Caco-2 (cell line): ENCODE measurements at regions not wholly inside any gene's neighbourhood (a gene's known extent, or its start where the extent isn't known, plus 50 kb on each side); places are given as distances from the start of the nearest gene placed in this dataset.

Source experiments
- BruUV-seq: library from RNA; stranded (reverse); fragments of 400-500 nt; replicated peaks from 2 replicates; lab custom pipeline; 2021; lab: Mats Ljungman, UMichigan
- CTCF ChIA-PET: fragments of 300-600 bp; sonication (Branson Sonifier 250); formaldehyde crosslinking; loops from one replicate; lab custom pipeline; 2022; ENCODE audit warnings: antibody characterized with exemption; lab: Charles Lee
- POLR2A ChIA-PET: fragments of 300-600 bp; sonication (Branson Sonifier 250); formaldehyde crosslinking; loops from one replicate; lab custom pipeline; 2022; ENCODE audit warnings: antibody characterized with exemption; lab: Charles Lee
- DNase-seq, 2 experiments: peaks; one replicate each; pipeline versions ENCODE4 v3.0.0 to v3.0.0-alpha.2; 2020 to 2022
- H3K27me3 ChIP-seq: replicated peaks from 2 replicates; pipeline ENCODE4 v1.6.0; 2011; ENCODE audit warnings: low read length; ENCODE audit not compliant: control insufficient read depth, insufficient read depth
- H3K36me3 ChIP-seq: 2 replicates; pipeline ENCODE4 v1.5.1; 2011; ENCODE audit warnings: low read length; ENCODE audit not compliant: control insufficient read depth, insufficient read depth
- H3K4me1 ChIP-seq: fragments of 250-450 bp; sonication (Bioruptor Pico); 2 replicates; pipeline ENCODE4 v1.5.1; 2020; ENCODE audit warnings: mild to moderate bottlenecking
- H3K4me3 ChIP-seq: 2 replicates; pipeline ENCODE4 v1.5.1; 2011; ENCODE audit warnings: low read depth, mild to moderate bottlenecking, control low read depth, low read length
- H3K9me3 ChIP-seq: fragments of 250-450 bp; sonication (Bioruptor Pico); 2 replicates; pipeline ENCODE4 v1.5.1; 2020; ENCODE audit warnings: mild to moderate bottlenecking, moderate library complexity
- H3K27ac Mint-ChIP-seq: one replicate; pipeline ENCODE4 v1.8.0; 2022; ENCODE audit warnings: mixed read lengths; ENCODE audit not compliant: unreplicated experiment
- H3K27me3 Mint-ChIP-seq: one replicate; pipeline ENCODE4 v1.8.0; 2022; ENCODE audit warnings: mixed read lengths; ENCODE audit not compliant: insufficient read depth, unreplicated experiment
- H3K36me3 Mint-ChIP-seq: one replicate; pipeline ENCODE4 v1.8.0; 2022; ENCODE audit warnings: mild to moderate bottlenecking, mixed read lengths; ENCODE audit not compliant: insufficient read depth, unreplicated experiment
- H3K4me1 Mint-ChIP-seq: one replicate; pipeline ENCODE4 v1.8.0; 2022; ENCODE audit warnings: low read depth, mixed read lengths; ENCODE audit not compliant: unreplicated experiment
- H3K4me3 Mint-ChIP-seq: one replicate; pipeline ENCODE4 v1.8.0; 2022; ENCODE audit warnings: mild to moderate bottlenecking, moderate library complexity, mixed read lengths; ENCODE audit not compliant: unreplicated experiment
- H3K9me3 Mint-ChIP-seq: one replicate; pipeline ENCODE4 v1.8.0; 2022; ENCODE audit warnings: mixed read lengths; ENCODE audit not compliant: unreplicated experiment
- CTCF ChIP-seq, 2 experiments: fragments of 200-600 bp in 1 of 2; IDR thresholded peaks; 1 replicate in 1 of 2; 2 replicates in 1 of 2; pipeline versions ENCODE4 v1.5.1 to v1.8.0; 2011 to 2022; ENCODE audit warnings: antibody characterized with exemption in 1 of 2, control low read depth in 1 of 2, inconsistent platforms in 1 of 2, low read depth in 1 of 2, low read length in 1 of 2, mild to moderate bottlenecking in 1 of 2, moderate library complexity in 1 of 2; ENCODE audit not compliant: insufficient read depth in 1 of 2, severe bottlenecking in 1 of 2, unreplicated experiment in 1 of 2
- intact Hi-C: fragments of 100-400 bp; cut with micrococcal nuclease; formaldehyde crosslinking; loops from one replicate; pipeline ENCODE4 v1.10.0; 2022; ENCODE audit not compliant: unreplicated experiment

GRCh38 chr2:171254666-171255065, 94.0 kb upstream of the TLK1 start:
- no TSS peak for BruUV-seq
- H3K9me3 Mint-ChIP-seq: no peaks in the 10 kb centered on the region
- Histone ChIP-seq H3K36me3 (no peaks in the 10 kb centered on the region), H3K27me3 (no peaks in the 10 kb centered on the region), H3K4me3 (no peak overlapping the region), H3K9me3 (peaks cover 6% of the 10 kb centered on the region; the same call in 1 of the 2 replicates), H3K4me1 (peaks cover 5% of the 10 kb centered on the region; the same call in 1 of the 2 replicates)
- no peak for TF ChIP-seq CTCF (IDR thresholded peaks at IDR 0.05; ENCODE audit: insufficient read depth in 1 of 2, low read depth in 1 of 2, low read length in 1 of 2, severe bottlenecking in 1 of 2, unreplicated experiment in 1 of 2)
- H3K27me3 Mint-ChIP-seq: no peaks in the 10 kb centered on the region
- H3K4me3 Mint-ChIP-seq: no peak overlapping the region
- no peak overlapping the region for H3K27ac Mint-ChIP-seq
- H3K36me3 Mint-ChIP-seq: no peaks in the 10 kb centered on the region
- DNase-seq: no peak
- no peaks in the 10 kb centered on the region for H3K4me1 Mint-ChIP-seq
- POLR2A ChIA-PET: no interaction called here
- CTCF ChIA-PET: no interaction called here
- intact Hi-C loops: no loop called here

- H3K4me3 ChIP-seq: no peak overlapping the region
- no TSS peak for BruUV-seq
- intact Hi-C loops: no loop called here
- no peak for TF ChIP-seq CTCF (IDR thresholded peaks at IDR 0.05; ENCODE audit: insufficient read depth in 1 of 2, low read depth in 1 of 2, low read length in 1 of 2, severe bottlenecking in 1 of 2, unreplicated experiment in 1 of 2)
- Mint-ChIP-seq H3K4me1 (no peaks in the 10 kb centered on the region), H3K4me3 (no peak overlapping the region), H3K9me3 (no peaks in the 10 kb centered on the region), H3K27me3 (no peaks in the 10 kb centered on the region), H3K36me3 (no peaks in the 10 kb centered on the region), H3K27ac (no peak overlapping the region)
- ChIA-PET CTCF (no interaction called here), POLR2A (no interaction called here)
- DNase-seq: no peak
- peaks cover 6% of the 10 kb centered on the region; the same call in 1 of the 2 replicates for H3K9me3 ChIP-seq
- no peaks in the 10 kb centered on the region for H3K36me3 ChIP-seq
- peaks cover 5% of the 10 kb centered on the region; the same call in 1 of the 2 replicates for H3K4me1 ChIP-seq
- H3K27me3 ChIP-seq: no peaks in the 10 kb centered on the region
Observed at GRCh38 chr2:171253900-171254650, 93.4 kb upstream of the TLK1 start.

- no TSS peak for BruUV-seq
- Histone ChIP-seq H3K36me3 (no peaks in the 10 kb centered on the region), H3K27me3 (no peaks in the 10 kb centered on the region), H3K9me3 (peaks cover 6% of the 10 kb centered on the region; the same call in 1 of the 2 replicates), H3K4me1 (peaks cover 5% of the 10 kb centered on the region; the same call in 1 of the 2 replicates), H3K4me3 (no peak overlapping the region)
- Mint-ChIP-seq H3K27ac (no peak overlapping the region), H3K9me3 (no peaks in the 10 kb centered on the region), H3K4me1 (no peaks in the 10 kb centered on the region), H3K4me3 (no peak overlapping the region), H3K27me3 (no peaks in the 10 kb centered on the region), H3K36me3 (no peaks in the 10 kb centered on the region)
- no peak for TF ChIP-seq CTCF (IDR thresholded peaks at IDR 0.05; ENCODE audit: insufficient read depth in 1 of 2, low read depth in 1 of 2, low read length in 1 of 2, severe bottlenecking in 1 of 2, unreplicated experiment in 1 of 2)
- POLR2A ChIA-PET: no interaction called here
- intact Hi-C loops: no loop called here
- CTCF ChIA-PET: no interaction called here
- no peak for DNase-seq
Observed at GRCh38 chr2:171253279-171253678, 92.6 kb upstream of the TLK1 start.
